GM23338 (cell line): ENCODE measurements at regions not wholly inside any gene's neighbourhood (a gene's known extent, or its start where the extent isn't known, plus 50 kb on each side); places are given as distances from the start of the nearest gene placed in this dataset.

Experiments used
- ATAC-seq: fragments of 200-7000 bp; cut with Tn5 transposase; 3 replicates; pipeline ENCODE4 v1.9.1; 2020
- DNase-seq: peaks from one replicate; pipeline ENCODE4 v3.0.0-alpha.2; 2015; ENCODE audit warnings: low spot score
- H2AFZ ChIP-seq: fragments of 200-600 bp; sonication (generic); 2 replicates; pipeline ENCODE4 v1.8.0; 2016; ENCODE audit warnings: antibody characterized with exemption, mild to moderate bottlenecking, moderate library complexity
- H3F3A ChIP-seq: fragments of 200-600 bp; sonication (generic); replicated peaks from 2 replicates; pipeline ENCODE4 v1.8.0; 2017; ENCODE audit warnings: antibody characterized with exemption, mixed run types, low read depth
- H3K27ac ChIP-seq: fragments of 200-600 bp; sonication (generic); 2 replicates; pipeline ENCODE4 v1.6.1; 2016; ENCODE audit warnings: low read depth
- H3K27me3 ChIP-seq: fragments of 200-600 bp; sonication (generic); 2 replicates; pipeline ENCODE4 v1.8.0; 2016; ENCODE audit warnings: mild to moderate bottlenecking, mixed run types, moderate library complexity; ENCODE audit not compliant: insufficient read depth
- H3K36me3 ChIP-seq: fragments of 200-600 bp; sonication (generic); 2 replicates; pipeline ENCODE4 v1.8.0; 2016; ENCODE audit warnings: mild to moderate bottlenecking; ENCODE audit not compliant: insufficient read depth
- H3K4me1 ChIP-seq: fragments of 200-600 bp; sonication (generic); 2 replicates; pipeline ENCODE4 v1.8.0; 2016; ENCODE audit warnings: mild to moderate bottlenecking, moderate library complexity; ENCODE audit not compliant: insufficient read depth
- H3K4me2 ChIP-seq: fragments of 200-600 bp; sonication (generic); 2 replicates; pipeline ENCODE4 v1.7.1; 2017; ENCODE audit warnings: mixed run types
- H3K4me3 ChIP-seq: fragments of 200-600 bp; sonication (generic); 2 replicates; pipeline ENCODE4 v1.6.1; 2016; ENCODE audit warnings: mixed run types
- H3K79me2 ChIP-seq: fragments of 200-600 bp; sonication (generic); replicated peaks from 2 replicates; pipeline ENCODE4 v1.8.0; 2017; ENCODE audit warnings: mild to moderate bottlenecking; ENCODE audit not compliant: insufficient read depth
- H3K9me2 ChIP-seq: fragments of 200-600 bp; sonication (generic); 2 replicates; pipeline ENCODE4 v1.8.0; 2017; ENCODE audit not compliant: insufficient read depth
- H4K20me1 ChIP-seq: fragments of 200-600 bp; sonication (generic); replicated peaks from 2 replicates; pipeline ENCODE4 v1.8.0; 2017; ENCODE audit warnings: mild to moderate bottlenecking; ENCODE audit not compliant: insufficient read depth
- H3K27ac Mint-ChIP-seq: 2 replicates; pipeline ENCODE4 v1.8.0; 2020; ENCODE audit warnings: inconsistent platforms, mild to moderate bottlenecking, moderate library complexity, mixed read lengths
- H3K27me3 Mint-ChIP-seq: 3 replicates; pipeline ENCODE4 v1.8.0; 2022; ENCODE audit warnings: low read depth, mild to moderate bottlenecking, moderate library complexity, mixed read lengths, inconsistent platforms; ENCODE audit not compliant: insufficient read depth, poor library complexity
- H3K36me3 Mint-ChIP-seq: 3 replicates; pipeline ENCODE4 v1.8.0; 2021; ENCODE audit warnings: low read depth, mild to moderate bottlenecking, inconsistent platforms, moderate library complexity, mixed read lengths
- H3K4me1 Mint-ChIP-seq: 3 replicates; pipeline ENCODE4 v1.8.0; 2020; ENCODE audit warnings: mild to moderate bottlenecking, inconsistent platforms, mixed read lengths
- H3K4me3 Mint-ChIP-seq: 3 replicates; pipeline ENCODE4 v1.8.0; 2021; ENCODE audit warnings: moderate library complexity, mild to moderate bottlenecking, inconsistent platforms, mixed read lengths
- H3K9me3 Mint-ChIP-seq: 3 replicates; pipeline ENCODE4 v1.8.0; 2020; ENCODE audit warnings: moderate library complexity, mild to moderate bottlenecking, inconsistent platforms, mixed read lengths
- CTCF ChIP-seq, 2 experiments: fragments of 200-600 bp in 1 of 2; sonication (generic) in 1 of 2; conservative IDR thresholded peaks; 2 replicates each; pipeline versions ENCODE4 v1.5.1 to v1.6.1; 2016 to 2017; ENCODE audit warnings: antibody characterized with exemption in 2 of 2, low read depth in 2 of 2, mild to moderate bottlenecking in 2 of 2, moderate library complexity in 1 of 2
- ETS1 ChIP-seq: IDR thresholded peaks from 2 replicates; pipeline ENCODE4 v1.6.1; 2016; ENCODE audit warnings: antibody characterized with exemption
- EZH2phosphoT487 ChIP-seq: fragments of 200-600 bp; sonication (generic); IDR thresholded peaks from one replicate; pipeline ENCODE4 v1.8.1; 2018; ENCODE audit warnings: antibody characterized with exemption; ENCODE audit not compliant: unreplicated experiment
- NANOG ChIP-seq: IDR thresholded peaks from 2 replicates; pipeline ENCODE4 v1.6.1; 2016; ENCODE audit warnings: antibody characterized with exemption, borderline replicate concordance

- H2AFZ ChIP-seq, result no peak overlapping the region
- H3K4me1 ChIP-seq, result peaks cover 9% of the 10 kb centered on the region; the same call in 1 of the 2 replicates
- peak overlapping the region; percentile 20 for H3K4me2 ChIP-seq
- peak; percentile 58; the same call in 1 of the 2 replicates for TF ChIP-seq NANOG
- no peak for TF ChIP-seq EZH2phosphoT487
- no peak for TF ChIP-seq ETS1
- Mint-ChIP-seq H3K4me3 (no peak overlapping the region), H3K4me1 (peaks cover 23% of the 10 kb centered on the region), H3K36me3 (no peaks in the 10 kb centered on the region), H3K27ac (no peak overlapping the region), H3K9me3 (no peaks in the 10 kb centered on the region), H3K27me3 (no peaks in the 10 kb centered on the region)
- H4K20me1 ChIP-seq, result no peaks in the 10 kb centered on the region
- no peak overlapping the region for H3K4me3 ChIP-seq
- H3K27me3 ChIP-seq, result no peaks in the 10 kb centered on the region
- peak; percentile 73 for DNase-seq
- H3K9me2 ChIP-seq, result no peaks in the 10 kb centered on the region; the same call in 1 of the 2 replicates
- no peaks in the 10 kb centered on the region for H3K79me2 ChIP-seq
- ATAC-seq, result peak; percentile 86
- H3K36me3 ChIP-seq, result no peaks in the 10 kb centered on the region
- H3K27ac ChIP-seq, result no peak overlapping the region
- H3F3A ChIP-seq, result no peaks in the 10 kb centered on the region
Measured at GRCh38 chr7:91421018-91421417, 156.8 kb downstream of the FZD1 start.

- DNase-seq, result peak; percentile 72
Measured at GRCh38 chr7:91424371-91424770, 160.1 kb downstream of the FZD1 start.

More at GRCh38 chr7:91424371-91424770, 160.1 kb downstream of the FZD1 start:
- peaks cover 23% of the 10 kb centered on the region for H3K4me1 Mint-ChIP-seq
- peaks cover 9% of the 10 kb centered on the region; the same call in 1 of the 2 replicates for H3K4me1 ChIP-seq
- H3K4me3 Mint-ChIP-seq, result no peak overlapping the region
- H3K79me2 ChIP-seq, result no peaks in the 10 kb centered on the region
- no peaks in the 10 kb centered on the region; the same call in 1 of the 2 replicates for H3K9me2 ChIP-seq
- H3K36me3 Mint-ChIP-seq, result no peaks in the 10 kb centered on the region
- H3K27me3 Mint-ChIP-seq, result no peaks in the 10 kb centered on the region
- no peak overlapping the region for H3K27ac Mint-ChIP-seq
- H3K36me3 ChIP-seq, result no peaks in the 10 kb centered on the region
- H3K27ac ChIP-seq, result no peak overlapping the region
- H2AFZ ChIP-seq, result no peak overlapping the region
- TF ChIP-seq NANOG (no peak), CTCF (conservative IDR thresholded peaks at IDR 0.05; ENCODE audit: low read depth in 2 of 2) (peak; percentile 44 to 72)
- no peaks in the 10 kb centered on the region for H3F3A ChIP-seq
- no peak overlapping the region for H3K4me2 ChIP-seq
- H3K9me3 Mint-ChIP-seq, result no peaks in the 10 kb centered on the region
- peak; percentile 96 for ATAC-seq
- H3K27me3 ChIP-seq, result no peaks in the 10 kb centered on the region
- H4K20me1 ChIP-seq, result no peaks in the 10 kb centered on the region
- H3K4me3 ChIP-seq, result no peak overlapping the region
